GM12875 (cell line): ENCODE measurements at regions not wholly inside any gene's neighbourhood (a gene's known extent, or its start where the extent isn't known, plus 50 kb on each side); places are given as distances from the start of the nearest gene placed in this dataset.
"Not testable (repeated sequence)": the region's sequence is repeated elsewhere in the genome, so short reads cannot be mapped to it uniquely, and the experiment has no call there.

Experiments
- H3K4me3 ChIP-seq: one replicate; pipeline ENCODE4 v1.5.1; 2011; ENCODE audit warnings: low read depth, low read length, control low read depth
- TF ChIP-seq, protein P1 (sequence below): IDR thresholded peaks from 2 replicates; pipeline ENCODE4 v1.5.1; 2011; ENCODE audit warnings: low read depth, mild to moderate bottlenecking, control low read depth, inconsistent platforms, low read length, moderate library complexity, borderline replicate concordance; ENCODE audit not compliant: insufficient read depth

GRCh38 chrX:84865113-84865512 lies 138.6 kb upstream of the APOOL start:
- TF ChIP-seq, protein P1, sequence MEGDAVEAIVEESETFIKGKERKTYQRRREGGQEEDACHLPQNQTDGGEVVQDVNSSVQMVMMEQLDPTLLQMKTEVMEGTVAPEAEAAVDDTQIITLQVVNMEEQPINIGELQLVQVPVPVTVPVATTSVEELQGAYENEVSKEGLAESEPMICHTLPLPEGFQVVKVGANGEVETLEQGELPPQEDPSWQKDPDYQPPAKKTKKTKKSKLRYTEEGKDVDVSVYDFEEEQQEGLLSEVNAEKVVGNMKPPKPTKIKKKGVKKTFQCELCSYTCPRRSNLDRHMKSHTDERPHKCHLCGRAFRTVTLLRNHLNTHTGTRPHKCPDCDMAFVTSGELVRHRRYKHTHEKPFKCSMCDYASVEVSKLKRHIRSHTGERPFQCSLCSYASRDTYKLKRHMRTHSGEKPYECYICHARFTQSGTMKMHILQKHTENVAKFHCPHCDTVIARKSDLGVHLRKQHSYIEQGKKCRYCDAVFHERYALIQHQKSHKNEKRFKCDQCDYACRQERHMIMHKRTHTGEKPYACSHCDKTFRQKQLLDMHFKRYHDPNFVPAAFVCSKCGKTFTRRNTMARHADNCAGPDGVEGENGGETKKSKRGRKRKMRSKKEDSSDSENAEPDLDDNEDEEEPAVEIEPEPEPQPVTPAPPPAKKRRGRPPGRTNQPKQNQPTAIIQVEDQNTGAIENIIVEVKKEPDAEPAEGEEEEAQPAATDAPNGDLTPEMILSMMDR = no peak
- H3K4me3 ChIP-seq = no peak overlapping the region

DNA sequence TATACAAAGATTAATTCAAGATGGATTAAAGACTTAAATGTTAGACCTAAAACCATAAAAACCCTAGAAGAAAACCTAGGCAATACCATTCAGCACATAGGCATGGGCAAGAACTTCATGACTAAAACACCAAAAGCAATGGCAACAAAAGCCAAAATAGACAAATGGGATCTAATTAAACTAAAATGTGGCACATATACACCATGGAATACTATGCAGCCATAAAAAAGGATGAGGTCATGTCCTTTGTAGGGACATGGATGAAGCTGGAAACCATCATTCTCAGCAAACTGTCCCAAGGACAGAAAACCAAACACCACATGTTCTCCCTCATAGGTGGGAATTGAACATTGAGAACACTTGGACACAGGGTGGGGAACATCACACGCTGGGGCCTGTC lies 133.4 kb upstream of the APOOL start:
- H3K4me3 ChIP-seq = not testable (repeated sequence)

DNA sequence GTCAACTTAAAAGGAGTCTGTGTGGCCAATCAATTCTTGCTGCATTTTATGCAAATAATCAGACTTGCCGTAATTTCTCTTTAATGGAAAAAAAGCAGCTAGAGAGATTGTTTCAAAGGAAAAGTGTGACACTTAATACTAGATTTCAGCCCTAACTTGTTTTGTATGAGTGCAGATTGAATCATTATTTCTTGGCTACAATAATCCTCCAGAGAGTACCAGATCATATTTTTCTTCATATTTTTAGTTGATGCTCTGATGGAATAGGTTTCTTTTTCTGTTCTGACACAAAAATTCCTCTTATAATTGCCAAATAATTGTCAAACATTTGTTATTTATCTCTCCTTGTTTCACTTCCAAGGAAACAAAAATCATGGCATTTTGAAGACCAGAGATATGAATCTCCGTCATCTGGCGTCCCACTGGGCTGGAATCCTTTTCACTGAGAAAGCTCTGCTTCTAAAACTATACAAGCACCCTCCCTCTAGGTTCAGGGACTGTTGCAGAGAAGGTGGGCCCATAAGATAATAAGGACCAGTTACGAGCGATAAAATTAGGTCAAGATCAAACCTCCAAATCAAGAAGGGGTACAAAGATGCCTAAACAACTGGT lies 131.4 kb upstream of the APOOL start:
- H3K4me3 ChIP-seq = not testable (repeated sequence)

- no peak overlapping the region for H3K4me3 ChIP-seq
- TF ChIP-seq, protein P1 = no peak
These were observed 130.5 kb upstream of the APOOL start for GRCh38 chrX:84873176-84873575.

GRCh38 chrX:84876876-84877275 lies 126.8 kb upstream of the APOOL start:
- no peak overlapping the region for H3K4me3 ChIP-seq
- TF ChIP-seq, protein P1 = no peak

DNA sequence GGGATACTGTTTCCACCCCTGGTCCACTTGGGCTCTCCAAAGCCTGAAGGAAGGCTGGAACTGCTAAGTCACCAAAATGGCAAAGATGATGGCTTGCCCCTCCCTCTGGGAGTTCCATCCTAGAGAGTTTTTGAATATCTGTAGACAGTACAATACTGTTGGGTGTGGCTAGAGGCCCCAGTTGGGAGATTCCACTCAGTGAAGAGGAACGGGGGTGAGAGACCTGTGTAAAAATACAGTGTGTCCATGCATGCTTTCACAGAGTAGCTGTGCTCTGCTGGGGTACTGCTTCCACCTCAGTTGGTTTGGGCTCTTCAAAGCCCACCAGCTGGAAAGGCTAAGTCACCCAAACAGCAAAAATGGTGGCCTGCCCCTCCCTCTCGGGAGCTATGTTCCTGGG lies 109.8 kb upstream of the APOOL start:
- no peak overlapping the region for H3K4me3 ChIP-seq
- TF ChIP-seq, protein P1 = no peak

- H3K4me3 ChIP-seq = no peak overlapping the region
- TF ChIP-seq, protein P1 = no peak
These were observed 96.2 kb upstream of the APOOL start for GRCh38 chrX:84907324-84907968.

GRCh38 chrX:84909151-84909550 lies 94.5 kb upstream of the APOOL start:
- H3K4me3 ChIP-seq = no peak overlapping the region
- TF ChIP-seq, protein P1 = no peak
